HepG2 (cell line): ENCODE measurements at regions not wholly inside any gene's neighbourhood (a gene's known extent, or its start where the extent isn't known, plus 50 kb on each side); places are given as distances from the start of the nearest gene placed in this dataset.

ENCODE experiments used
- ATAC-seq: fragments of 200-7000 bp; cut with Tn5 transposase; 3 replicates; pipeline ENCODE4 v1.9.1; 2020; ENCODE audit warnings: mild to moderate bottlenecking, moderate library complexity
- BruUV-seq: library from RNA; stranded (reverse); fragments of 400-500 nt; replicated peaks from 2 replicates; lab custom pipeline; 2021; lab: Mats Ljungman, UMichigan
- CTCF ChIA-PET: fragments of 300-600 bp; formaldehyde crosslinking; extraction: SDS; loops from one replicate; lab custom pipeline; 2021; ENCODE audit warnings: low total read pairs, inconsistent platforms, low intra/inter-chr PET ratio; lab: Yijun Ruan, JAX
- POLR2A ChIA-PET: fragments of 350-600 bp; sonication (Branson Sonifier 250); formaldehyde crosslinking; loops from one replicate; lab custom pipeline; 2020; ENCODE audit warnings: antibody characterized with exemption, inconsistent platforms; lab: Yijun Ruan, JAX
- DNase-seq: peaks from one replicate; pipeline ENCODE4 v3.0.0-alpha.2; 2015; ENCODE audit warnings: low spot score
- FAIRE-seq: peaks from 3 replicates; lab custom pipeline; 2011; peaks lifted over from hg19 to GRCh38; lab: Jason Lieb, UNC
- H2AFZ ChIP-seq: one replicate; pipeline ENCODE4 v1.6.1; 2011; ENCODE audit warnings: low read length, inconsistent platforms
- H3K27ac ChIP-seq: fragments of 300-600 bp; 3 replicates; pipeline ENCODE4 v1.8.0; 2011; ENCODE audit warnings: mixed run types, mild to moderate bottlenecking, mixed read lengths, low read length, inconsistent platforms; ENCODE audit not compliant: insufficient read depth; ENCODE audit errors: extremely low read length
- H3K27me3 ChIP-seq, 2 experiments: fragments of 200-600 bp in 1 of 2; 2 replicates in 1 of 2; 3 replicates in 1 of 2; pipeline versions ENCODE4 v1.6.0 to v1.8.0; 2011; ENCODE audit warnings: low read length in 2 of 2, mild to moderate bottlenecking in 2 of 2, moderate library complexity in 2 of 2, inconsistent platforms in 1 of 2; ENCODE audit not compliant: insufficient read depth in 2 of 2, control insufficient read depth in 1 of 2
- H3K36me3 ChIP-seq, 2 experiments: fragments of 200-600 bp in 1 of 2; replicated peaks in 1 of 2; 2 replicates in 1 of 2; 3 replicates in 1 of 2; pipeline versions ENCODE4 v1.5.1 to v1.8.0; 2011; ENCODE audit warnings: low read length in 2 of 2, inconsistent platforms in 1 of 2; ENCODE audit not compliant: insufficient read depth in 2 of 2, control insufficient read depth in 1 of 2
- H3K4me1 ChIP-seq: 2 replicates; pipeline ENCODE4 v1.5.1; 2012; ENCODE audit warnings: low read length, inconsistent platforms; ENCODE audit not compliant: insufficient read depth
- H3K4me2 ChIP-seq: 2 replicates; pipeline ENCODE4 v1.6.0; 2011; ENCODE audit warnings: low read depth, low read length, inconsistent platforms
- H3K4me3 ChIP-seq, 3 experiments: fragments of 200-600 bp in 1 of 3; sonication (generic), shearing (Covaris generic) in 1 of 3; replicated peaks in 1 of 3; 2 replicates each; pipeline ENCODE4 v1.5.1; 2011 to 2016; ENCODE audit warnings: low read length in 3 of 3, inconsistent platforms in 2 of 3, low read depth in 2 of 3, mild to moderate bottlenecking in 2 of 3, control low read depth in 1 of 3, mixed read lengths in 1 of 3; ENCODE audit not compliant: insufficient read depth in 1 of 3
- H3K79me2 ChIP-seq: one replicate; pipeline ENCODE4 v1.6.1; 2011; ENCODE audit warnings: low read length, inconsistent platforms; ENCODE audit not compliant: insufficient read depth
- H3K9ac ChIP-seq: 2 replicates; pipeline ENCODE4 v1.6.0; 2011; ENCODE audit warnings: mild to moderate bottlenecking, low read depth, low read length, inconsistent platforms; ENCODE audit not compliant: insufficient read depth
- H3K9me3 ChIP-seq: 2 replicates; pipeline ENCODE4 v1.5.1; 2012; ENCODE audit warnings: mild to moderate bottlenecking, low read length
- H4K20me1 ChIP-seq: 2 replicates; pipeline ENCODE4 v1.6.0; 2011; ENCODE audit warnings: inconsistent platforms, mild to moderate bottlenecking, low read length, moderate library complexity; ENCODE audit not compliant: insufficient read depth
- ATF1 ChIP-seq: IDR thresholded peaks from 2 replicates; pipeline ENCODE4 v1.6.1; 2016; ENCODE audit warnings: mild to moderate bottlenecking, control low read depth
- BRCA1 ChIP-seq: sonication (generic); formaldehyde crosslinking; IDR thresholded peaks from 2 replicates; pipeline ENCODE4 v1.4.0; 2020; ENCODE audit warnings: missing genetic modification reagents
- CEBPG ChIP-seq: IDR thresholded peaks from 2 replicates; pipeline ENCODE4 v1.6.1; 2016
- ELF1 ChIP-seq: sonication (generic); formaldehyde crosslinking; IDR thresholded peaks from 2 replicates; pipeline ENCODE4 v1.4.0; 2020; ENCODE audit warnings: missing genetic modification reagents
- MZF1 ChIP-seq: sonication (generic); formaldehyde crosslinking; IDR thresholded peaks from 2 replicates; pipeline ENCODE4 v1.8.1; 2023; ENCODE audit warnings: mild to moderate bottlenecking, missing genetic modification reagents, borderline replicate concordance
- NR2F1 ChIP-seq, 2 experiments: fragments of 450-650 bp in 1 of 2; formaldehyde crosslinking in 1 of 2; IDR thresholded peaks; 2 replicates each; pipeline versions ENCODE4 v1.5.0 to v1.6.1; 2016 to 2020; ENCODE audit warnings: mild to moderate bottlenecking in 1 of 2, missing compliant biosample characterization in 1 of 2, missing genetic modification reagents in 1 of 2, moderate library complexity in 1 of 2
- PCBP1 ChIP-seq: fragments of 200-400 bp; formaldehyde crosslinking; IDR thresholded peaks from 2 replicates; pipeline ENCODE4 v1.6.1; 2017; ENCODE audit warnings: mild to moderate bottlenecking, low read depth, low read length, borderline replicate concordance
- SKIL ChIP-seq: sonication (generic); formaldehyde crosslinking; IDR thresholded peaks from 2 replicates; pipeline ENCODE4 v1.8.0; 2022; ENCODE audit warnings: missing genetic modification reagents, mild to moderate bottlenecking, moderate library complexity, borderline replicate concordance
- SRSF9 ChIP-seq: fragments of 200-400 bp; formaldehyde crosslinking; IDR thresholded peaks from 2 replicates; pipeline ENCODE4 v1.6.1; 2018; ENCODE audit warnings: borderline replicate concordance, mild to moderate bottlenecking, low read depth, low read length; ENCODE audit not compliant: insufficient read depth, poor library complexity, severe bottlenecking
- SSRP1 ChIP-seq: IDR thresholded peaks from 2 replicates; pipeline ENCODE4 v1.6.1; 2016; ENCODE audit warnings: control low read depth
- THYN1 ChIP-seq: sonication (generic); formaldehyde crosslinking; IDR thresholded peaks from 2 replicates; pipeline ENCODE4 v1.8.1; 2023; ENCODE audit warnings: low read depth, mild to moderate bottlenecking, moderate library complexity, missing genetic modification reagents, borderline replicate concordance
- TOPORS ChIP-seq: sonication (generic); formaldehyde crosslinking; IDR thresholded peaks from 2 replicates; pipeline ENCODE4 v1.8.0; 2023; ENCODE audit warnings: mild to moderate bottlenecking, missing genetic modification reagents
- ZBTB49 ChIP-seq: sonication (generic); formaldehyde crosslinking; IDR thresholded peaks from 2 replicates; pipeline ENCODE4 v1.4.0; 2020; ENCODE audit warnings: missing genetic modification reagents, borderline replicate concordance
- ZFP41 ChIP-seq: sonication (generic); formaldehyde crosslinking; IDR thresholded peaks from 2 replicates; pipeline ENCODE4 v1.4.0; 2020; ENCODE audit warnings: mild to moderate bottlenecking, missing genetic modification reagents, borderline replicate concordance
- ZNF446 ChIP-seq: sonication (generic); formaldehyde crosslinking; IDR thresholded peaks from 2 replicates; pipeline ENCODE4 v1.5.0; 2020; ENCODE audit warnings: mild to moderate bottlenecking, missing genetic modification reagents
- ZNF572 ChIP-seq: sonication (generic); formaldehyde crosslinking; IDR thresholded peaks from 2 replicates; pipeline ENCODE4 v1.5.1; 2020; ENCODE audit warnings: mild to moderate bottlenecking, missing genetic modification reagents
- in situ Hi-C: cut with HindIII; loops from 2 replicates; pipeline ENCODE4 v1.10.0; 2017; ENCODE audit warnings: low pct_unique_long_range_greater_than_20kb; ENCODE audit not compliant: extremely low pct_ligation_motif_present
- intact Hi-C: fragments of 100-400 bp; cut with micrococcal nuclease; formaldehyde crosslinking; loops from one replicate; pipeline ENCODE4 v1.10.0; 2022; ENCODE audit not compliant: unreplicated experiment

GRCh38 chr2:208638059-208638458, 231.5 kb downstream of the PTH2R start:
- H3K27me3 ChIP-seq = no peaks in the 10 kb centered on the region
- no peak overlapping the region for H3K4me3 ChIP-seq
- no peak overlapping the region for H3K9ac ChIP-seq
- ATAC-seq (no peak), DNase-seq (no peak), FAIRE-seq (no peak)
- no peak overlapping the region for H2AFZ ChIP-seq
- H3K4me2 ChIP-seq = no peak overlapping the region
- no TSS peak for BruUV-seq
- ChIA-PET CTCF (no interaction called here), POLR2A (no interaction called here)
- in situ Hi-C loops = no loop called here
- H3K27ac ChIP-seq = no peak overlapping the region
- TF ChIP-seq SSRP1 (CRISPR knock-in tag) (no peak), THYN1 (no peak), TOPORS (no peak), NR2F1 (CRISPR knock-in tag; IDR thresholded peaks at IDR 0.05) (no peak), SKIL (CRISPR knock-in tag) (no peak), PCBP1 (no peak), BRCA1 (CRISPR knock-in tag) (no peak), ELF1 (CRISPR knock-in tag) (no peak), CEBPG (CRISPR knock-in tag) (no peak), ZNF446 (CRISPR knock-in tag) (no peak), ZFP41 (no peak), MZF1 (no peak), SRSF9 (no peak), ZBTB49 (CRISPR knock-in tag) (no peak), ATF1 (CRISPR knock-in tag) (no peak), ZNF572 (CRISPR knock-in tag) (no peak)
- H3K36me3 ChIP-seq = no peaks in the 10 kb centered on the region
- no peaks in the 10 kb centered on the region for H3K9me3 ChIP-seq
- H3K4me1 ChIP-seq = no peaks in the 10 kb centered on the region
- intact Hi-C loops = no loop called here
- H3K79me2 ChIP-seq = no peaks in the 10 kb centered on the region
- no peaks in the 10 kb centered on the region for H4K20me1 ChIP-seq
